A673 (cell line): ENCODE measurements at regions not wholly inside any gene's neighbourhood (a gene's known extent, or its start where the extent isn't known, plus 50 kb on each side); places are given as distances from the start of the nearest gene placed in this dataset.

Source experiments
- EZH2 ChIP-seq: fragments of 200-600 bp; sonication (generic); IDR thresholded peaks from 2 replicates; pipeline ENCODE4 v1.6.1; 2017; ENCODE audit warnings: borderline replicate concordance, low read depth, mild to moderate bottlenecking, mixed read lengths, antibody characterized with exemption, low read length; ENCODE audit not compliant: poor library complexity, severe bottlenecking
- TF ChIP-seq, protein P1 (sequence below): fragments of 300-800, 200-600 bp; sonication (generic); conservative IDR thresholded peaks from 2 replicates; pipeline ENCODE4 v1.5.1; 2017; ENCODE audit warnings: low read depth, mild to moderate bottlenecking, antibody characterized with exemption, low read length, moderate library complexity, mixed read lengths

DNA sequence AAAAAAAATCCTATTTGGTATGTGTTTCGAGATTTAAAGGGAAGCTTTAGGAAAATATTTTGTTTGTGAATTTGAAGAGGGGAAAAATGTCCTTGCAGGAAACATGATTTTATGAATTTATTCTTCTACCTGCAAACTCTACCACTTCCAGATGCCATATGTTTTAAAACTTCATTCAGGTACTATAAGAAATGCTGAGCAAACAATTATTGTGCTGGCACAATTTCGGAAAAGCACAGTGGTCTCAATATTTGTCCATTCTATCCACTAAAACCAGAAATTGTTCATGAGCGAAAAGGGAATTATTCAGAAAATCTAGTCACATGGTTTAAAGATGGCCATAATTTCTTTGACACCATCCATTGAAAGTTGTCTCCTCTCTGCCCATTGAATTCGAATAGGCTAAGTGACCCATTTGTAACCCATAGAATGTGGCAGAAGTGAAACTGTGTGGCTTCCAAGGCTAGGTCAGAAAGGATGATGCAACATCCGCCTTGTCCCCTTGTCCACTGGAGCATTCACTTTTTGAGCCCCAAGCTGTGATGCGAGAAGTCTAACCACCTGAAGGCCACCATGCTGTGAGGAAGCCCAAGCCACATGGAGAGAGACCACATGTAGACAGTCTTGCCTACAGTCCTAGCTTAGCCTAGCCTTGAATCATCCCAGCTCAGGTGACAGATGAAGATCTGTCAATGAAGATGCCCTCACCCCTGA lies 189.8 kb upstream of the PRKCQ start:
- TF ChIP-seq, protein P1, sequence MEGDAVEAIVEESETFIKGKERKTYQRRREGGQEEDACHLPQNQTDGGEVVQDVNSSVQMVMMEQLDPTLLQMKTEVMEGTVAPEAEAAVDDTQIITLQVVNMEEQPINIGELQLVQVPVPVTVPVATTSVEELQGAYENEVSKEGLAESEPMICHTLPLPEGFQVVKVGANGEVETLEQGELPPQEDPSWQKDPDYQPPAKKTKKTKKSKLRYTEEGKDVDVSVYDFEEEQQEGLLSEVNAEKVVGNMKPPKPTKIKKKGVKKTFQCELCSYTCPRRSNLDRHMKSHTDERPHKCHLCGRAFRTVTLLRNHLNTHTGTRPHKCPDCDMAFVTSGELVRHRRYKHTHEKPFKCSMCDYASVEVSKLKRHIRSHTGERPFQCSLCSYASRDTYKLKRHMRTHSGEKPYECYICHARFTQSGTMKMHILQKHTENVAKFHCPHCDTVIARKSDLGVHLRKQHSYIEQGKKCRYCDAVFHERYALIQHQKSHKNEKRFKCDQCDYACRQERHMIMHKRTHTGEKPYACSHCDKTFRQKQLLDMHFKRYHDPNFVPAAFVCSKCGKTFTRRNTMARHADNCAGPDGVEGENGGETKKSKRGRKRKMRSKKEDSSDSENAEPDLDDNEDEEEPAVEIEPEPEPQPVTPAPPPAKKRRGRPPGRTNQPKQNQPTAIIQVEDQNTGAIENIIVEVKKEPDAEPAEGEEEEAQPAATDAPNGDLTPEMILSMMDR = no peak
- no peak for TF ChIP-seq EZH2
